B cell (primary cell): ENCODE measurements at regions not wholly inside any gene's neighbourhood (a gene's known extent, or its start where the extent isn't known, plus 50 kb on each side); places are given as distances from the start of the nearest gene placed in this dataset.

Experiments
- EZH2 ChIP-seq: IDR thresholded peaks from 2 replicates; pipeline ENCODE4 v1.6.1; 2012; ENCODE audit warnings: borderline replicate concordance, low read depth, mild to moderate bottlenecking, moderate library complexity, low read length; ENCODE audit not compliant: insufficient read depth, poor library complexity, severe bottlenecking
- TF ChIP-seq, protein P1 (sequence below): fragments of 200-600 bp; IDR thresholded peaks from one replicate; pipeline ENCODE4 v1.8.0; 2022; ENCODE audit warnings: antibody characterized with exemption, mild to moderate bottlenecking

GRCh38 chr4:24274381-24274941 is 309.9 kb downstream of the DHX15 start:
- TF ChIP-seq, protein P1, sequence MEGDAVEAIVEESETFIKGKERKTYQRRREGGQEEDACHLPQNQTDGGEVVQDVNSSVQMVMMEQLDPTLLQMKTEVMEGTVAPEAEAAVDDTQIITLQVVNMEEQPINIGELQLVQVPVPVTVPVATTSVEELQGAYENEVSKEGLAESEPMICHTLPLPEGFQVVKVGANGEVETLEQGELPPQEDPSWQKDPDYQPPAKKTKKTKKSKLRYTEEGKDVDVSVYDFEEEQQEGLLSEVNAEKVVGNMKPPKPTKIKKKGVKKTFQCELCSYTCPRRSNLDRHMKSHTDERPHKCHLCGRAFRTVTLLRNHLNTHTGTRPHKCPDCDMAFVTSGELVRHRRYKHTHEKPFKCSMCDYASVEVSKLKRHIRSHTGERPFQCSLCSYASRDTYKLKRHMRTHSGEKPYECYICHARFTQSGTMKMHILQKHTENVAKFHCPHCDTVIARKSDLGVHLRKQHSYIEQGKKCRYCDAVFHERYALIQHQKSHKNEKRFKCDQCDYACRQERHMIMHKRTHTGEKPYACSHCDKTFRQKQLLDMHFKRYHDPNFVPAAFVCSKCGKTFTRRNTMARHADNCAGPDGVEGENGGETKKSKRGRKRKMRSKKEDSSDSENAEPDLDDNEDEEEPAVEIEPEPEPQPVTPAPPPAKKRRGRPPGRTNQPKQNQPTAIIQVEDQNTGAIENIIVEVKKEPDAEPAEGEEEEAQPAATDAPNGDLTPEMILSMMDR = no peak
- no peak for TF ChIP-seq EZH2
